Epithelial cell of esophagus (primary cell): ENCODE measurements at regions not wholly inside any gene's neighbourhood (a gene's known extent, or its start where the extent isn't known, plus 50 kb on each side); places are given as distances from the start of the nearest gene placed in this dataset.
"Not testable (repeated sequence)": the region's sequence is repeated elsewhere in the genome, so short reads cannot be mapped to it uniquely, and the experiment has no call there.

ENCODE experiments used
- DNase-seq: peaks from one replicate; pipeline ENCODE4 v3.0.0; 2010; ENCODE audit warnings: low read depth
- H3K4me3 ChIP-seq: 2 replicates; pipeline ENCODE4 v1.5.1; 2011; ENCODE audit warnings: mild to moderate bottlenecking, low read length, control low read depth
- TF ChIP-seq, protein P1 (sequence below): IDR thresholded peaks from 2 replicates; pipeline ENCODE4 v1.5.1; 2011; ENCODE audit warnings: low read depth, mild to moderate bottlenecking, low read length, control low read depth, inconsistent platforms; ENCODE audit not compliant: insufficient read depth; ENCODE audit errors: missing control alignments

DNA sequence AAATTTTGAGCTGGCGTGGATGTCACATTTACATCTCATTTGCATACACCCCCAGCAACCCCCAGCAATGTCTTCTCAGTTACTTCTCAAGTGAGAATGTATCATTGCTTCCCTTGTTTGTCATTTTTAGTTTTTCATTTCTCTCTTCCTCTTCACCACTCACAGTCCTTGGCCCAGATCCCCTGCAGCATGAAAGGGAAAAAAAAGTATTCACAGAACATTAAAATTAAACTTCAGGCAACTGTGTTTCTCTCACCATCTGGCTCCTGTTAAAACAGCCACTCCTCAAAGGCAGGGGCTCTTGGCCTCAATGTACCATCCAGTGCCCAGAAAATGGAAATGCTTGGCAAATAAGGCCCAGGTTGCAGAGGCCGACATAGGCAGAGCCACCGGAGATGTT lies 126.8 kb downstream of the CTNND1 start:
- DNase-seq, result no peak
- TF ChIP-seq, protein P1, sequence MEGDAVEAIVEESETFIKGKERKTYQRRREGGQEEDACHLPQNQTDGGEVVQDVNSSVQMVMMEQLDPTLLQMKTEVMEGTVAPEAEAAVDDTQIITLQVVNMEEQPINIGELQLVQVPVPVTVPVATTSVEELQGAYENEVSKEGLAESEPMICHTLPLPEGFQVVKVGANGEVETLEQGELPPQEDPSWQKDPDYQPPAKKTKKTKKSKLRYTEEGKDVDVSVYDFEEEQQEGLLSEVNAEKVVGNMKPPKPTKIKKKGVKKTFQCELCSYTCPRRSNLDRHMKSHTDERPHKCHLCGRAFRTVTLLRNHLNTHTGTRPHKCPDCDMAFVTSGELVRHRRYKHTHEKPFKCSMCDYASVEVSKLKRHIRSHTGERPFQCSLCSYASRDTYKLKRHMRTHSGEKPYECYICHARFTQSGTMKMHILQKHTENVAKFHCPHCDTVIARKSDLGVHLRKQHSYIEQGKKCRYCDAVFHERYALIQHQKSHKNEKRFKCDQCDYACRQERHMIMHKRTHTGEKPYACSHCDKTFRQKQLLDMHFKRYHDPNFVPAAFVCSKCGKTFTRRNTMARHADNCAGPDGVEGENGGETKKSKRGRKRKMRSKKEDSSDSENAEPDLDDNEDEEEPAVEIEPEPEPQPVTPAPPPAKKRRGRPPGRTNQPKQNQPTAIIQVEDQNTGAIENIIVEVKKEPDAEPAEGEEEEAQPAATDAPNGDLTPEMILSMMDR, result no peak
- no peak overlapping the region for H3K4me3 ChIP-seq

- TF ChIP-seq, protein P1, result no peak
- no peak for DNase-seq
- no peak overlapping the region for H3K4me3 ChIP-seq
Measured at GRCh38 chr11:57890521-57890920, 128.9 kb downstream of the CTNND1 start.

DNA sequence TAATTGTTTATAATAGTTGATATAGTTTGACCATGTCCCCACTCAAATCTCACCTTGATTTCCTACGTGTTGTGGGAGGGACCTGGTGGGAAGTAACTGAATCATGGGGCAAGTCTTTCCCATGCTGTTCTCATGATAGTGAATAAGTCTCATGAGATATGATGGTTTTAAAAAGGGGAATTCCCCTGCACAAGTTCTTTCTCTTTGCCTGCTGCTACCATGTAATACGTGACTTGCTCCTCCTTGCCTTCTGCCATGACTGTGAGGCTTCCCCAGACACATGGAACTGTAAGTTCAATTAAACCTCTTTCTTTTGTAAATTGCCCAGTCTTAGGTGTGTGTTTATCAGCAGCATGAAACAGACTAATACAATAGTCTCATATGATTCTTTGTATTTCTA lies 130.5 kb upstream of the OR9Q1 start:
- H3K4me3 ChIP-seq, DNase-seq: not testable (repeated sequence)

- no peak for DNase-seq
- no peak overlapping the region for H3K4me3 ChIP-seq
- TF ChIP-seq, protein P1, result no peak
Measured at GRCh38 chr11:57896361-57897145, 127.1 kb upstream of the OR9Q1 start.

GRCh38 chr11:57899378-57899777 lies 124.3 kb upstream of the OR9Q1 start:
- TF ChIP-seq, protein P1, result no peak
- H3K4me3 ChIP-seq, result no peak overlapping the region
- DNase-seq, result peak; percentile 54

- DNase-seq, result peak; percentile 92
- H3K4me3 ChIP-seq, result no peak overlapping the region
- TF ChIP-seq, protein P1, result no peak
Measured at GRCh38 chr11:57900320-57900719, 123.4 kb upstream of the OR9Q1 start.

DNA sequence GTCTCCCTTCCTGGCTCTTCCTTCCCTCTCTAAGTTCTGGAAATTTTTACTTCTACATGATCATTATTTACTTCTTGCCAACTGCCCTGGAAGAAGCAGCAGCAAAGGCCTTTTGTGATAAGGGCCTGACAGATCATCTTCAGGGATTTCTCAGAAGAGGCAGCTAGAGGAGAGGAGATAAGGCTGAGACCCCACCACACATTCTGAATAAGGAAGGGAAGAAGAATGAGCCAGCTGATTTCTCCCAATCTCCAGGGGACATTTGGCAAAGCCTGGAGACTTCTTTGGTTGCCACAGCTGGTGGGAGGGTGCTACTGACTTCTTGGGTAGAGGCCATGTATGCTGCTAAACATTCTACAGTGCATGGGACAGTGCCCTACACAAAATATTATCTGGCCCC lies 122.4 kb upstream of the OR9Q1 start:
- H3K4me3 ChIP-seq, result no peak overlapping the region
- DNase-seq, result no peak
- TF ChIP-seq, protein P1, result no peak

DNA sequence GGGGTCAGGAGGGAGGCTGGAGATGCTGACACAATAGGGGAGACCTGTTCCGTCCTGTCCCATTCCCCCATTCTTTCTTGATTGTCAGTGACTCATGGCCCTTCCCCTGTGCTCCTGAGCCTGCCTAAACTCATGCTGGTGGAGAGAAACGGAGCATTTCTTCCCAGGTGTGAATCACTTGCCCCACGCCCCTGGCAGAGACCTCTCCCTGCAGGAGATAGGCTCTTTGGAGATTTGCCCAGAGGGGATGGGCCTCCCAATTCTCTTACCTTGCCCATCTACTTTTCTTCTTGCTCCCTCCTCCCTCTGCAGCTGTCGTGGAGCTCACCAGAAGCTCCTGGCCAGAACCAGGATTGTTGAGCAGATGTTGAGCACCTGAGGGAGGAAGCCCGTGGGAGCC lies 121.9 kb upstream of the OR9Q1 start:
- TF ChIP-seq, protein P1, result peak; percentile 14
- peak; percentile 99 for DNase-seq
- no peak overlapping the region for H3K4me3 ChIP-seq
